ENCODE measurements at regions not wholly inside any gene's neighbourhood (a gene's known extent, or its start where the extent isn't known, plus 50 kb on each side); places are given as distances from the start of the nearest gene placed in this dataset.

DNA sequence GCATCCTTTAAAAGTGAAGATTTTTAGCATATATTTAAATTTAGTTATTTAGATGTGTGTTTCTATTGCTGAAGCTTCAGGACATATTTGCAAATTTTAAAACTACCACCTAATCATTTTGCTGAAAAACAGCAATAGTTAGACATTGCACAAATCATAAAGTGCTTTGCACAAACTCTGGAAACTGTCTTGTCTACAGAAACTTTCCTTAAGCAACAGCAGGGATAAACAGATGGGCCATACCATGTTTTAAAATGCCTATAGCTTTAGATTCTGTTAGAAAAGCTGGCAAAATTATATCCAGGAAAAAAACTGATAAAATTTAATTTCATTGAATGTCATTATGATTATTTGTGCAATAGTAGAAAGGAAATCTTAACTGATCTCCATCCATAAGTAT is 1313.9 kb upstream of the ACVR2A start:
- DNase-seq: no peak

DNA sequence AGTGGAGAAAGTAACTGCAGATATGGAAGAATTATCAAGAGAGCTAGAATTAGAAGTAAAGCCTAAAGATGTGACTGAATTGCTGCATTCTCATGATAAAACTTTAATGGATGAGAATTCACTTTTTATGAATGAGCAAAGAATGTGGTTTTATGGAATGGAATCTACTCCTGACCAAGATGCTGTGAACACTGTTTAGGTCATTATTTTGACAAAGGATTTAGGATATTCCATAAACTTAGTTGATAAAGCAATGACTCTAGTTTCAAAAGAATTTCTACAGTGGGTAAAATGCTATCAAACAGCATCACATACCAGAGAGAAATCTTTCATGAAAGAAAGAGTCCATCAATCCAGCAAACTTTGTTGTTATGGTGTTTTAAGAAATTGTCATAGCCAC is 1317.7 kb upstream of the ACVR2A start:
- DNase-seq: no peak

DNA sequence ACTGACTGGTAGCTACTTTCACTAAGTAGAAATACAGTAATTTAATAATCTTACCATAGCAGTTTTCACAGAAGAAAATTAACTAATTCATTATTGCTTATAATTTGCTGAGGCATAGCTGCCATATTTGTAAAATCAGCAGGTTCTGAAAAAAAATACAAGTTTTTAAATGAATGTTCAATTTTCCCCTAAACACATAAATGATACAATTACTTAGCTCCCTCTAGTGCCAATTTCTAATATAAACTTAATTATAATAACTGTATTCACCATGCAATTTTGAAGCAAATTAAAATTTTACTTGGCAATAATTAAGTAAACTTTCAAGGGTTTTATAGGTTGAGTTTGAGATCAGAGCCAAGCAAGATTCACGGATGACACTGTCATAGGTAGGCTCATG is 1321.6 kb upstream of the ACVR2A start:
- DNase-seq: no peak

DNA sequence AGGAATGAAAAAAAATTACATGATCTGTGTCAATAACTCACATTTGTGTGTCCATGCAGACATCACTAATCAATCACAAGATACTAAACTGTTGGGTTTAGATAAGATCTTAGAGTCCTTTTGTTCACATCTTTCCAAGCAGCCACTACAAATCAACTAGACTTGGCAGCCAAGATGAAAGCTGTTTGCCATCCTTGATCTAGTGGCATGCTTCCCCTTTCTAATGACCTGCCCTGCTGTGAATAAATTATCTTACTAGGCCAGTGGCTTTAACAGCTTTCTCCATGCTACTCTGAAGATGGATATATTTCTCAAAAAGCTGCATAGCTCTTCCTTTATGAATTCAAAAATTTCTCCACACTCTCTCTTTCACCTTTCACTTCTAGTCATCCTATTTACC is 1338.0 kb upstream of the ACVR2A start:
- DNase-seq: no peak

DNA sequence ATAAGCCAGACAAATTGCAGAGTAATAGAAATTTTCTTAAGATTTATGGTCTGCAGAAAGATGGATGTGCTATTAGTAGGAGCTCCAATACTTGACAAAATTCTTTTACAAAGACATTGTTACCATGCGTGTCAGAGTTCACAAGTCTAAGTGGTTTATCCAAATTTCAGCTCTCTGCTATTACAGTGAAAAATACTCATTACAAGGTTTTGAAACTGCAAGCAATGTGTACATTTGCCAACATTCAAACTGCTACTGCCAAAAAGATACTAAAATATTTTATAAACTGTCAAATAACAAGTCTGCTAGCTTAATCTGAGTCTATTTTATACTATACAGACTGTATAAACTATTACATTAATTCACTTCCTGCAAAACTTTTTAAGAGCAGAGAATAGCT is 1341.5 kb upstream of the ACVR2A start:
- no peak for DNase-seq

DNA sequence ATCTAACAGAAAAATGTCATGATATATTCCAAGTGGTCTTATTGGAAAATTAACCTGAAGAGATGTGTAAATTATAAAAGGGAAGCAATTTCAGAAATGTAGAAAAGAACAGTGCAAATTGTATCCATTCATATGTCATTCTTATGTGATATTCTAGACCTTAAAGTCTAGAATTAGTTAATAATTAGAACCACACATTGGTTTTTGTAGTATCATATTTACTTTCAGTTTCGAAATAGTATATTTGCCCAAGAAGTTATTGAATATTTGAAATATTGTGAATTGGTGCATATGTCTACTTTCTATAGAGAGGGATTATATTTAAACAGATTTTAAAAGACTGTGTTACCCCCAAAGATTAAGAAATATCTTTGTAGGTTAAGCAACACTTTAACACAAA is 1348.6 kb upstream of the ACVR2A start:
- no peak for DNase-seq

DNA sequence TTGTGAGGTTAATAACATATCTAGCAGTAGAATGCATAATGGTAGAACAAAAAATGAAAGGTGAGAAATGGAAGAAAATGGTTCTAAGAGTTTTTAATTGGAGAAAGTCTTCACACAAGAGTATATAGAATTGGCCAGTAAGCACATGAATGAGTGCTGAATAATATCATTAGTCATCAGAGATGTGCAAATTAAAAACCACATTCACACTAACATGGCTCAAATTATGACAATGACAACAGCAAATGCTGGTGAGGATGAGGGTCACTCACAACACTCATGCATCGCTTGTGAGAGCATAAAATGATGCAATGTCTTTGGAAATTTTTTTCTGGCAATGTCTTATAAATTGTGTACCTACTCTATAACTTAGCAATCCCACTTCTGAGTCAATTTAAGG is 1355.4 kb upstream of the ACVR2A start:
- no peak for DNase-seq

DNA sequence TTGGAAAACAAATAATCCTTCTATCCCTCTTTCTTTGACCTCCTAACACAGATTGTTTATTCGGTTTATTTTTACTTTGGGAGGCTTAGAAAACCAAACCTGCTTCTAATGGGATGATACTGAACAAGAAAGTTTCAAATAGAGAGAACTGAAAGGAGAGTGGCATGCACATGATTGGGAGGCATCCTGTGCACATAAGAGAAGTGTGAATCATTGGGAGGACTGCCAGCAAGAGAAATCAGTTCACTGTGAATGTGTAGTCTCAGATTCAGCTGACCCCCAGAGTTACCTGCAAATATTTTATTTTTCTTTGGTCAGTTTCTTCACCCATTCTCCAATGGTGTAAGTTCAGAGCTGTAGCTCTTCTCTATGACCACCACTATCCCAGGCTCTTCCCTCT is 1363.2 kb upstream of the ACVR2A start:
- no peak for DNase-seq

DNA sequence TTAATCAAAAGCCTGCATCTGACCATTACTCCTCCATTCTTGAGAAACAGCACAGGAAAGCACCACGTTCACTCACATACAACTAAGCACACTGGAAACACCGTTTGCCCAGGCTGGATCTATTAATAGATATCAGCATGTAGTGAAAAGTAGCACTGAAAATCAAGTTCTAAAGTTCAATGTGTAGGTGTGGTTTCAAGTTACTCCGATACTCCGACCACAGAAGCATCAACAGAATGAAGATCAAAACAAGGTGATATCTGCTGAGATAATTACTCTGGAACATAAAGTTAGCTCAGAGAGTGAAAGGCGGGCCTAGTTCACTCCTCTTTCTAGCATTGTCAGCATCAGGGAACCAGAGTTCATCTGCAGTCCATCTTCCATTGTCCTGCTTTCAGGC is 1367.4 kb upstream of the ACVR2A start:
- DNase-seq: no peak

DNA sequence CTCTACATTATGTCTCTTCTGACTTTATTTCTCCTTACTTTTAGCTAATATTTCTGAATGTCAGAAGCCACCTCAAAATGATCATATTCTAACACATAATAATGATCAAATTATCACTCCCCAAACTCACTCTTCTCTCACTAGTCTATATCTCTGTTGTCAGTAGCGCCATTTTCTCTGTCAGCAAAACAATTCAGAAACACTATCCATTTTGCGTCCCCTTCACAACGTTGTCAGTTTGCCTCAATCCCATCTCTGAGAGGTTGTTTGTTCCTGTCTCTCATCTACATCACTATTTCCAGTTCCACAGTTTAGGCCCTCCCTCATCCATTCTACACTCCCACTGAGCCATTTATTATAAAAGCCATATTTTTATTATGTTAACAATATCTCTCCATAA is 1376.3 kb upstream of the ACVR2A start:
- DNase-seq: no peak

DNA sequence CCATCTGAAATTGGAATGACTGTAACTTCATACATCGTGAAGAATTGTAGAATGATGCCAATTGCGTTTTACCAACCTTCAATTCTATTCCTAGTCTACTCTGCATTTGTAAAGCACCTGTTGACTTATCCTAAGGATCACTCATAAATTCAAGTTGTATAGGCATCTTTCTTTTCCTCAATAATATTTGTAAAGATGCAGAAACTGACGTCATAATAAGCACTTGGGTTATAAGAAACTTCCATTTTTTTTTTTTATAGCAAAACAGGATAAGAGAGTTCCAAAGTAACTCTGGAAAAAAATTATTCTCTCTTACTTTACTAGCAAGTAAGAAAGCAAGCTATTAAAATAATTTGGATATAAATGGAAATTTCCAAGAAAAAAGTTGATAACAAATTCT is 1377.4 kb upstream of the ACVR2A start:
- DNase-seq: no peak

DNA sequence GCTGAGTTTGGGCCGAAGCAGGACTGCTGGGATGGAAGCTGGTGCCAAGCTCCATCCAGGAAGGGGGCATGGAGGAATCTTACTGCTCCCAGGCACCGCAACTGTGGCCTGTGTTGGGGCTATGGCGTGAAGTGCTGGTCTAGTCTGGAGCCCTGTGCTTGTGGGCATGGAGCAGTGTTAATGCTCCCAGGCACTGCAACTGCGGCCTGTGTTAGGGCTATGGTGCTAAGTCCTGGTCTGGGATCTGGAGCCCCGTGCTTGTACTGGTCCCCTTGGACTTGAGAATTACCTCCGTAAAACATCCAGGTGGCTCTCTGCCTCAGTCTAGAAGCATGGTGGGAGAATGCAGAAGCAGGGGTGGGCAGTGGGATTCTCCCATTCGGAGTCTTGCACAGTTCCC is 1379.4 kb upstream of the ACVR2A start:
- DNase-seq: no peak

DNA sequence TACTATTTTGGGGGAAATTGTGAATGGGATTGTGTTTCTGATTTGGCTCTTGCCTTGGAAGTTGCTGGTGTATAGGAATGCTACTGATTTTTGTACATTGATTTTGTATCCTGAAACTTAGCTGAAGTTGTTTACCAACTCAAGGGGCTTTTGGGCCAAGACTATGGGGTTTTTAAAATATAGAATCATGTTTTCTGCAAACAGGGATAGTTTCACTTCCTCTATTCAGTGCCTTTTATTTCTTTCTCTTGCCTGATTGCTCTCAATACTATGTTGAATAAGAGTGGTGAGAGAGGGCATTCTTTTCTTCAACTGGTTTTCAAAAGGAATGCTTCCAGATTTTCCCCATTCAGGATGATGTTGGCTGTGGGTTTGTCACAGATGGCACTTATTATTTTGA is 1383.8 kb upstream of the ACVR2A start:
- no peak for DNase-seq

DNA sequence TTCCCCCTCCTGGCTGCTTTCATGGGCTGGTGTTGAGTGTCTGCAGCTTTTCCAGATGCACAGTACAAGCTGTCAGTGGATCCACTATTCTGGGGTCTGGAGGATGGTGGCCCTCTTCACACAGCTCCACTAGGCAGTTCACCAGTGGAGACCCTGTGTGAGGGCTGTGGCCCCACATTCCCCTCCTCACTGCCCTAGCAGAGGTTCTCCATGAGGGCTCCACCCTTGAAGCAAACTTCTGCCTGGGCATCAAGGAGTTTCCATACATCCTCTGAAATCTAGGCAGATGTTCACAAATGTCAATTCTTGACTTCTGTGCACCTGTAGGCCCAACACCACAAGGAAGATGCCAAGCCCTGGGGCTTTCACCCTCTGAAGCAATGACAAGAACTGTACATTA is 1386.2 kb upstream of the ACVR2A start:
- no peak for DNase-seq

DNA sequence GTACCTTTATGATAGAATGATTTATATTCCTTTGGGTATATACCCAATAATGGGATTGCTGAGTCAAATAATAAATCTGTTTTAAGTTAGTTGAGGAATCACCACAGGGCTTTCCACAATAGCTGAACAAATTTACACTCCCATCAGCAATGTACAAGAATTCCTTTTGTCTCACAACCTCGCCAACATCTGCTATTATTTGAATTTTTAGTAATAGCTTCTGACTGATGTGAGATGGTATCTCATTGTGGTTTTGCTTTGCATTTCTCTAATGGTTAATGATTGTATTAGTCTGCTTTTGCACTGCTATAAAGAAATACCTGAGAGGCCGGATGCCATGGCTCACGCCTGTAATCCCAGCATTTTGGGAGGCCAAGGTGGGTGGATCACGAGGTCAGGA is 1387.6 kb upstream of the ACVR2A start:
- DNase-seq: no peak

DNA sequence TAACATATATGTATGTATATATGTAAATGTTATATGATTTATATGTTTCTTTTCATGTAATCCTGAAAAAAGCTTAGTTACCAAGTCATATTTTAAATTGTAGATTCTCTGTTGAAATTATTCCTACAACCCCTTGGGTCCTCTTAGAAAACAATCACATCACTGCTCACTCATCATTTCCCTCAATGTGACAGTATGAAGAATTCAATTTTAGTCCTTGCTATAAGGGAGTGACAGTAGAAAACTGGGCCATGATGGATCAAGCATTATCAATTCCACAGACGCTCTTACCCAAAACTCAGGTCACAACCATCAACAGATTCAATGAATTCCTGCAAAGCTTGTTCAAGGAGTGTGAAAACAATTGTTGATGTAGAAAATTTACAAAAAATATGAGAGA is 1389.5 kb upstream of the ACVR2A start:
- DNase-seq: no peak

DNA sequence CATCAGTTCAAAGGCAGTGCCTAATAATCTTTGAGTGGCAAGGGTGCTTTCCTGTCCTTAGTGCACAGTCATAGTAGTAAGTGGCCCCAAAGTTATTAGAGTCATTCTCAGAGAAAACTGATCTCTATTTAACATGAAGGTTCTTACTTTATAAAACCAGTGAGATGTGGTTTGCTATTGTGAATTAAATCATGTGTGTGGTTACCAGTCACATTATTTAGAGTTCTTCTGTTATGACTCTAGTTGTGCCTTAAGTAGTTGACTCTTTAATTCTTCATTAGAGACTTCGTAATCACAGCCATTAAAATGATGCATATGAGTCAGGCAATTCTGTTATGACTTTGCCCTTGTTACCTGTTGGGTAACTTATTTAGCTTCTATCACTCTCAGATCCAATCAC is 1392.9 kb upstream of the ACVR2A start:
- no peak for DNase-seq

DNA sequence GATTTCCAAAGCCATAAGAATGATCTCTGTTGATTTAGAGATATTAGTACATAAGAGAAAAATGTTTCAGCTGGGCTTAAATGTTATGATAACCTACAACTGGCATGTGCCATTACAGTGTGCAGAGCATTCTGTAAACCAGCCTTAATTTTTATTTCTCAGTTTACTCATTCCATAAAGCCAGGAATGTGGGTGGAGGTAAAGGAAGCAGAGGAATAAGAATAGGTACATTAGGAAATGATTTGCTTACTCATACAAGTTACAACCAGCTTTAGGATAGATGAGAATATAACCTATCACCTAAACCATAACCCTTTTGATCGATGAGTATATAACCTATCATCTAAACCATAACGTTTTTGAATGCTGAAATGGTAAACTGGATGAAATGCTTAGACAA is 1394.7 kb upstream of the ACVR2A start:
- DNase-seq: no peak

DNA sequence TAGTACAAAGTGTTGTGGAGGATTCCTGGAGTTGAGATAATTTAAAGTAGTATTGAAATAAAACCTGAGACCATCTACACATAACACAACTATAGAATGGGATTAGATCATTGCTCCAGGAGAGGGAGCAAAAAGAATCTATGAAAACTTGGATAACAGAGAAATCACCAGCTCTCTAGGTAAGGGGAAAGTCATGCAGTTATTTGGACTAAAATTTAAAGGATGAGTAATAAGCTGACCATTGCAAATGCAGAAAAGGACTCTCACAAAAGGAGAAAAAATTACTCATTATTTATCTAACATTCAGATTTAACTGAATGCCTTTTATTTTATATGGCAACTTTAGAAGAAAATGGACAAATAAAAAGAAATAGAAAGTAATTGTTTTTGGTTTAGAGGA is 1399.8 kb upstream of the ACVR2A start:
- DNase-seq: no peak

DNA sequence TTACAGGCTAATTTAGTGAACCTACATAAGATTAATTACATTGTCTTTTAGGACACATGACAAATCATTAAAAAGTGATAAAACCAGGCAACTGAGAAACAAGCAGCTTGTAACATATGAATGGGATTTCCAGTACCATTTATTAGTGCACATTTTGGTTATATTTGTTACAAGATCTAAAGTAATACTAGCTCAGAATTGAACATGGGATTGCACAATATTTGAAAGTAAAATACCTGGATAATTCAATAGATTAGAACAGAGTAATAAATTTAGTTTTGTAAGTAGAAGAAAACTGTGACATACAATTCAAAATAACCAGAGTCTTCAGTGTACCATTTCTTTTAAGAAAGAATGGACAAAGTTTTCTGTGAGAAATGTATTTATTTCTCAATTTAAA is 1400.7 kb upstream of the ACVR2A start:
- DNase-seq: no peak

DNA sequence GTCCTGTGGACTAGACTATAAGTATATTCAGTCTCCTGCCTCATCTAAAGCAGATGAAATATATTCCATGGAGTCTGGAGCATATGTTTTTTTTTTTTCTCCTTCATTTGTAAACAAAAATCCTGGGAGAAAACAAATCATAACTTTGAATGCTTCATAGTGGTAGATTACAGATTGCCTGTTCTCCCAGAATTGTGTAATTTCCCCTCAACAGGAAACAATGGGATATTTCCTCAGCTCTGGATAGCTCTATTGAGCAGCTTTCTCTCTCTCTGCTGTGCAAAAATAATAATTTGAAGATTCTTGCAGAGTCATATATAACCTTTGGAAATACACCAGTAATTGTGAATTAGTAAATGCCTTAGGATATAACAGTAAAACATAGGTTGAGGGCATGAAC is 1406.6 kb upstream of the ACVR2A start:
- no peak for DNase-seq

DNA sequence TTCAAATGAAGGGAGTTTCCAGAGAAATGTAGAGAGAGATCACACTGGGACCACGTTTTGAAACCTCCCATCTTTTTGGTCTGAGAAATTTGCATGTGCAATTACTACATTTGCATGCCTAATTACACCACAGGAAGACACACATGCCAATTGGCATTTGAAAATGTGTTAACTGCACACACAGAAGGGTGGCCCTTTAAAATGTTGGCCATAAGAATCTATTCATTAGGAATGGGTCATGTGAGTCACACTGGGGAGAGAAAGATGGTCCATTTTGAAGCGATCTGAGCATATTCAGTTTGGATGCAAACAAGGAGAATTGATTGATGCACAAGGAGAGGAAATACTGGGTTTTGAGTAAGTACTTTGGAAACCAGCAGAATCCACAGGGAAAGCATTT is 1407.1 kb upstream of the ACVR2A start:
- DNase-seq: no peak

DNA sequence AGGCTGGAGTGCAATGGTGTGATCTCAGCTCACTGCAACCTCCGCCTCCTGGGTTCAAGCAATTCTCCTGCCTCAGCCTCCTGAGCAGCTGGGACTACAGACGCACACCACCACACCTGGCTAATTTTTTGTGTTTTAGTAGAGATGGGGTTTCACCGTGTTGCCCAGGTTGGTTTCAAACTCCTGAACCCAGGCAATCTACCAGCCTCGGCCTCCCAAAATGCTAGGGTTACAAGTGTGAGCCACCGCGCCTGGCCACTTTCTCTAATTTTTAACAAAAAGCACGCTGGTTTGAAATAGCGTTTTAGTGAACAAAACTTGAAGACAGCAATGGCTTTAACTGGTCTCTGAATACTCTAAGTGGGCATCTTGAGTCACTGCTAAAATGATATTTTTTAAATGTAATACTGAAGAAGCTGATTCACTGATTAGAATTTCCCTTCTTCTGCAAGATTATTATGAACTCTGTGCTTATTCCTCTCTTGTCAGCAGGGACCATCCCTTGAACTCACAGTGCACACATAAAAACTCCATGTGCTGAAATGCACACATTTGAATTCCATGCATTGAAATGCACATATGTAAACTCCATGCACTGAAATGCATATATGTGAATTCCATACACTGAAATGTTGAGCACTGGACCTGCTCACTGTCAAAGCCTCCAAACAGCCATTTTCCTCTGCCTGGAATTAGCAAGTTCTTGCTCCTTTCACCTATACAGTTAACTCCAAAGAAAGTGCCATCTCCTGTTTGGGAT is 1411.5 kb upstream of the ACVR2A start:
- DNase-seq: no peak

DNA sequence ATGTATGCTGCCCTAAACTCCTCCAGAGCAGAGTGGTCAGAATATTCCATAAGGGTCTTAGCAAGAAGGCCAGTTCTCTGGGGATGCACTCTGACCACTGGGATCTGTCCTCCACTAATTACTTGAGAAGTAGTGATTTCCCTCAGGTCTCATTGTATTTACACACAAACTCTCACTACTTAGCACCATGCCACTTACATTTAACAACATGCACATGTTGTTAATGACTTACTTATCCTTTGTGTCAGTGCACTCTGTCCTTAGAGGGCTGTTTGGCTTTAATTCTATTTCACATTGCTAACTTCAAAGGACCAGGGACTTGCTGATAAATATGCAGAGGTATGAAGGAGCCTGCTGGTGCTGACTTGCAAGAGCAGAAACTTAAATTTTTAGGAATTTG is 1415.5 kb upstream of the ACVR2A start:
- no peak for DNase-seq

DNA sequence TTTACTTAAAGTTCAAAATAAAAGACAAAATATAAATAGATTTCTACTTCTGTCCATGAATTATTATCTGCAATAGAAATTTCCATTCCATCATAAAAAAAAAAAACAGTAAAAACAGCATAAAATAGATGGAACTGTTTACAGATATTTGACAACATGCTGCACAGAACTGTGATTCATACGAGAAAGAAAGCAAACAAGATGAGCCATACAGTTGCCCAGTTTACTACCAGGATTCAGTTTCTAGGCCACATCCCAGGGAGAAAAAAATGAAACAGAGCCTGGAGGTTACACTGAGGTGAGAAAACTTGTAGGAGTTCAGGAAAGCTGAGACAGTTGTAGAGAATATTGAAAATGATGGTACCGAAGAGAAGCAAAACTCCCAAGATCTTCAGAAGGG is 1426.9 kb upstream of the ACVR2A start:
- DNase-seq: no peak

DNA sequence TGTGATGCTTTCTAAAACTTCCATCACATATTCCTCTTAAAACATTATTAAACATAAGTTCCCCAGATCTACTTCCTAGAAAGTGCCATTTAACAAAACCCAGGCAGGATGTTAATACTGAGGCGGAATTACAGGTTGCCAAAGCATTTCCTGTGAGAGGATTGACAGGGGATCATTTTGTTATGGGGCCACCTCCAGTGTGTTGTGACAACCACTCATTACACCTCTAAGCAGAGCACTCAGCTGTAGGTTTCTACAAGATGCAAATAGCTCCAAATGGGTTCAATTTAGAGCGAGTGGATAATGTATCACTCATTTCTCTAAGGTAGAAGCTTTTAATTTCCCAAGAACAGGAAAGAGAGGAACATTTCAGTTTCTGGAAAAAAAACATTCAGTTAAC is 1429.5 kb upstream of the ACVR2A start:
- no peak for DNase-seq
